ENCODE measurements at regions not wholly inside any gene's neighbourhood (a gene's known extent, or its start where the extent isn't known, plus 50 kb on each side); places are given as distances from the start of the nearest gene placed in this dataset.

DNA sequence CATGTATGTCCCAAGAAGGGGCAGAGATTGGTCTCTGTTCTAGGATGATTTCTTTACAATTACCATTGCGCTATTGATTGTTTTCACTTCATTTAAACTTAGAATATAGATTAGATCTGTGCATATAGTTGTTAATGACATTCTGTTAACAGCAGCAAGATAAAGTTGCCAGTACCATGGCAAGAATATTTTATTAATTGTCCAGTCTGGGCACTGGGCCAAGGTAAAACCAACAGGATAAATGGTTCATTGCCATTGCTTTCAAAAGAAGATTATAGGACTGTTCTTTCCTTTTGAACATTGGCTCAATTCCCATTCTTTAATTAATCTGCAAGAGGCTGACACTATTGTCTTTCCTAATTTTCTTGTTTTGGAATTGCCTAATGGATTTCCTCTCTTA lies 592.4 kb downstream of the RFPL4B start (continued):
- no peak for TF ChIP-seq ZNF462 (CRISPR knock-in tag; IDR thresholded peaks at IDR 0.05)
- no peak for TF ChIP-seq EZH2phosphoT487 (IDR thresholded peaks at IDR 0.05; ENCODE audit: unreplicated experiment)
- no peak for TF ChIP-seq JUNB (IDR thresholded peaks at IDR 0.05; ENCODE audit: unreplicated experiment)
- TF ChIP-seq, protein P1, sequence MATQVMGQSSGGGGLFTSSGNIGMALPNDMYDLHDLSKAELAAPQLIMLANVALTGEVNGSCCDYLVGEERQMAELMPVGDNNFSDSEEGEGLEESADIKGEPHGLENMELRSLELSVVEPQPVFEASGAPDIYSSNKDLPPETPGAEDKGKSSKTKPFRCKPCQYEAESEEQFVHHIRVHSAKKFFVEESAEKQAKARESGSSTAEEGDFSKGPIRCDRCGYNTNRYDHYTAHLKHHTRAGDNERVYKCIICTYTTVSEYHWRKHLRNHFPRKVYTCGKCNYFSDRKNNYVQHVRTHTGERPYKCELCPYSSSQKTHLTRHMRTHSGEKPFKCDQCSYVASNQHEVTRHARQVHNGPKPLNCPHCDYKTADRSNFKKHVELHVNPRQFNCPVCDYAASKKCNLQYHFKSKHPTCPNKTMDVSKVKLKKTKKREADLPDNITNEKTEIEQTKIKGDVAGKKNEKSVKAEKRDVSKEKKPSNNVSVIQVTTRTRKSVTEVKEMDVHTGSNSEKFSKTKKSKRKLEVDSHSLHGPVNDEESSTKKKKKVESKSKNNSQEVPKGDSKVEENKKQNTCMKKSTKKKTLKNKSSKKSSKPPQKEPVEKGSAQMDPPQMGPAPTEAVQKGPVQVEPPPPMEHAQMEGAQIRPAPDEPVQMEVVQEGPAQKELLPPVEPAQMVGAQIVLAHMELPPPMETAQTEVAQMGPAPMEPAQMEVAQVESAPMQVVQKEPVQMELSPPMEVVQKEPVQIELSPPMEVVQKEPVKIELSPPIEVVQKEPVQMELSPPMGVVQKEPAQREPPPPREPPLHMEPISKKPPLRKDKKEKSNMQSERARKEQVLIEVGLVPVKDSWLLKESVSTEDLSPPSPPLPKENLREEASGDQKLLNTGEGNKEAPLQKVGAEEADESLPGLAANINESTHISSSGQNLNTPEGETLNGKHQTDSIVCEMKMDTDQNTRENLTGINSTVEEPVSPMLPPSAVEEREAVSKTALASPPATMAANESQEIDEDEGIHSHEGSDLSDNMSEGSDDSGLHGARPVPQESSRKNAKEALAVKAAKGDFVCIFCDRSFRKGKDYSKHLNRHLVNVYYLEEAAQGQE (IDR thresholded peaks at IDR 0.05; ENCODE audit: unreplicated experiment): no peak
- TF ChIP-seq ZNF331 (CRISPR knock-in tag; IDR thresholded peaks at IDR 0.05; ENCODE audit: low read depth): no peak
- TF ChIP-seq EZH2 (IDR thresholded peaks at IDR 0.05; ENCODE audit: low read depth, unreplicated experiment): no peak
- TF ChIP-seq, protein P2, sequence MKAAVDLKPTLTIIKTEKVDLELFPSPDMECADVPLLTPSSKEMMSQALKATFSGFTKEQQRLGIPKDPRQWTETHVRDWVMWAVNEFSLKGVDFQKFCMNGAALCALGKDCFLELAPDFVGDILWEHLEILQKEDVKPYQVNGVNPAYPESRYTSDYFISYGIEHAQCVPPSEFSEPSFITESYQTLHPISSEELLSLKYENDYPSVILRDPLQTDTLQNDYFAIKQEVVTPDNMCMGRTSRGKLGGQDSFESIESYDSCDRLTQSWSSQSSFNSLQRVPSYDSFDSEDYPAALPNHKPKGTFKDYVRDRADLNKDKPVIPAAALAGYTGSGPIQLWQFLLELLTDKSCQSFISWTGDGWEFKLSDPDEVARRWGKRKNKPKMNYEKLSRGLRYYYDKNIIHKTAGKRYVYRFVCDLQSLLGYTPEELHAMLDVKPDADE (IDR thresholded peaks at IDR 0.05): no peak
- no peak for TF ChIP-seq STAT1 (IDR thresholded peaks at IDR 0.05; ENCODE audit: unreplicated experiment)
- no peak for TF ChIP-seq CREB1 (CRISPR knock-in tag; IDR thresholded peaks at IDR 0.05; ENCODE audit: low read depth)
- no peak for TF ChIP-seq ZNF114 (CRISPR knock-in tag; IDR thresholded peaks at IDR 0.05)
